Trophoblast cell (in vitro differentiated cells and primary cell): ENCODE measurements at regions not wholly inside any gene's neighbourhood (a gene's known extent, or its start where the extent isn't known, plus 50 kb on each side); places are given as distances from the start of the nearest gene placed in this dataset.

Experiments
- DNase-seq, 2 donors: peaks; one replicate each; pipeline ENCODE4 v3.0.0-alpha.2; 2016
- H2AFZ ChIP-seq: 2 replicates; pipeline ENCODE4 v1.6.1; 2013; ENCODE audit warnings: low read length, moderate library complexity, mild to moderate bottlenecking; ENCODE audit not compliant: insufficient read depth, poor library complexity
- H2AK5ac ChIP-seq: 2 replicates; pipeline ENCODE4 v1.6.1; 2013; ENCODE audit warnings: mild to moderate bottlenecking, low read length
- H2BK120ac ChIP-seq: 2 replicates; pipeline ENCODE4 v1.6.1; 2013; ENCODE audit warnings: low read length, mild to moderate bottlenecking, moderate library complexity; ENCODE audit not compliant: insufficient read depth, poor library complexity
- H2BK12ac ChIP-seq: 2 replicates; pipeline ENCODE4 v1.6.1; 2013; ENCODE audit warnings: mild to moderate bottlenecking, low read length, moderate library complexity
- H2BK5ac ChIP-seq: 2 replicates; pipeline ENCODE4 v1.6.1; 2013; ENCODE audit warnings: low read length, low read depth, moderate library complexity, mild to moderate bottlenecking; ENCODE audit not compliant: poor library complexity
- H3K14ac ChIP-seq: 2 replicates; pipeline ENCODE4 v1.6.1; 2013; ENCODE audit warnings: mild to moderate bottlenecking, low read length
- H3K18ac ChIP-seq: 2 replicates; pipeline ENCODE4 v1.6.1; 2013; ENCODE audit warnings: mild to moderate bottlenecking, low read length
- H3K23ac ChIP-seq: 2 replicates; pipeline ENCODE4 v1.6.1; 2013; ENCODE audit warnings: low read length
- H3K27ac ChIP-seq: 2 replicates; pipeline ENCODE4 v1.5.1; 2013; ENCODE audit warnings: low read depth, mild to moderate bottlenecking, inconsistent platforms, low read length, moderate library complexity
- H3K27me3 ChIP-seq: 2 replicates; pipeline ENCODE4 v1.6.1; 2013; ENCODE audit warnings: inconsistent platforms, mild to moderate bottlenecking, low read length, moderate library complexity; ENCODE audit not compliant: insufficient read depth
- H3K36me3 ChIP-seq, 2 experiments: 1 replicate in 1 of 2; 2 replicates in 1 of 2; pipeline ENCODE4 v1.6.1; 2013; ENCODE audit warnings: low read length in 2 of 2, mild to moderate bottlenecking in 2 of 2, moderate library complexity in 1 of 2; ENCODE audit not compliant: insufficient read depth in 2 of 2, control insufficient read depth in 1 of 2
- H3K4ac ChIP-seq: 2 replicates; pipeline ENCODE4 v1.6.1; 2013; ENCODE audit warnings: low read depth, mild to moderate bottlenecking, low read length, moderate library complexity
- H3K4me1 ChIP-seq, 2 experiments: 1 replicate in 1 of 2; 2 replicates in 1 of 2; pipeline ENCODE4 v1.6.1; 2013; ENCODE audit warnings: low read length in 2 of 2, mild to moderate bottlenecking in 2 of 2, moderate library complexity in 1 of 2; ENCODE audit not compliant: insufficient read depth in 2 of 2, control insufficient read depth in 1 of 2
- H3K4me2 ChIP-seq: 2 replicates; pipeline ENCODE4 v1.6.1; 2013; ENCODE audit warnings: inconsistent platforms, mild to moderate bottlenecking, low read length, moderate library complexity
- H3K4me3 ChIP-seq: 2 replicates; pipeline ENCODE4 v1.5.1; 2013; ENCODE audit warnings: mild to moderate bottlenecking, low read depth, low read length, inconsistent platforms
- H3K79me1 ChIP-seq: one replicate; pipeline ENCODE4 v1.6.1; 2013; ENCODE audit warnings: low read length
- H3K79me2 ChIP-seq: 2 replicates; pipeline ENCODE4 v1.6.1; 2013; ENCODE audit warnings: low read length, mild to moderate bottlenecking; ENCODE audit not compliant: control insufficient read depth, insufficient read depth, poor library complexity
- H3K9ac ChIP-seq: 2 replicates; pipeline ENCODE4 v1.6.1; 2013; ENCODE audit warnings: mild to moderate bottlenecking, low read length
- H3K9me3 ChIP-seq: 2 replicates; pipeline ENCODE4 v1.6.1; 2013; ENCODE audit warnings: low read depth, mild to moderate bottlenecking, control low read depth, inconsistent platforms, low read length; ENCODE audit not compliant: insufficient read depth
- H4K12ac ChIP-seq: 2 replicates; pipeline ENCODE4 v1.6.1; 2013; ENCODE audit warnings: low read depth, mild to moderate bottlenecking, low read length, moderate library complexity
- H4K8ac ChIP-seq: 2 replicates; pipeline ENCODE4 v1.6.1; 2013; ENCODE audit warnings: low read depth, mild to moderate bottlenecking, low read length, moderate library complexity
- H4K91ac ChIP-seq: one replicate; pipeline ENCODE4 v1.6.1; 2013; ENCODE audit warnings: low read depth, mild to moderate bottlenecking, low read length, moderate library complexity
- whole genome bisulfite sequencing: extraction: QIAGEN DNeasy Blood & Tissue Kit; methylation state at CpG from one replicate; pipeline ENCODE4 v1.1.7; 2013; ENCODE audit warnings: missing lambda C conversion rate; ENCODE audit not compliant: insufficient read length, insufficient coverage; ENCODE audit errors: extremely low coverage; 5-methylcytosine and 5-hydroxymethylcytosine counted together

GRCh38 chr10:131010965-131011575, 300.5 kb downstream of the TCERG1L start:
- no peak overlapping the region for H3K27ac ChIP-seq
- H3K79me2 ChIP-seq = no peaks in the 10 kb centered on the region
- H2BK120ac ChIP-seq = no peak overlapping the region
- H3K23ac ChIP-seq = no peak overlapping the region
- no peak overlapping the region for H3K9ac ChIP-seq
- no peak overlapping the region for H3K18ac ChIP-seq
- no peaks in the 10 kb centered on the region for H3K36me3 ChIP-seq
- no peak overlapping the region for H3K14ac ChIP-seq
- no peak overlapping the region for H4K8ac ChIP-seq
- H3K4me3 ChIP-seq = no peak overlapping the region
- no peak overlapping the region for H3K4me2 ChIP-seq
- no peak overlapping the region for H3K4ac ChIP-seq
- no peak for DNase-seq
- H3K9me3 ChIP-seq = no peaks in the 10 kb centered on the region
- H4K12ac ChIP-seq = no peak overlapping the region
- no peaks in the 10 kb centered on the region for H3K27me3 ChIP-seq
- H2BK12ac ChIP-seq = no peak overlapping the region
- H3K79me1 ChIP-seq = no peaks in the 10 kb centered on the region
- no peak overlapping the region for H4K91ac ChIP-seq
- no peak overlapping the region for H2AFZ ChIP-seq
- no CpG with 5 or more reads among the region's 11 CpGs for WGBS
- H2AK5ac ChIP-seq = no peak overlapping the region
- no peaks in the 10 kb centered on the region for H3K4me1 ChIP-seq
- no peak overlapping the region for H2BK5ac ChIP-seq

- no peak overlapping the region for H3K27ac ChIP-seq
- H3K4ac ChIP-seq = no peak overlapping the region
- H3K27me3 ChIP-seq = no peaks in the 10 kb centered on the region
- H2BK12ac ChIP-seq = no peak overlapping the region
- no peaks in the 10 kb centered on the region for H3K79me2 ChIP-seq
- H3K9ac ChIP-seq = no peak overlapping the region
- no CpG with 5 or more reads among the region's 10 CpGs for WGBS
- no peak overlapping the region for H3K4me3 ChIP-seq
- no peak overlapping the region for H3K4me2 ChIP-seq
- no peaks in the 10 kb centered on the region for H3K79me1 ChIP-seq
- no peaks in the 10 kb centered on the region for H3K36me3 ChIP-seq
- H2AFZ ChIP-seq = no peak overlapping the region
- no peak overlapping the region for H4K12ac ChIP-seq
- H3K14ac ChIP-seq = no peak overlapping the region
- H4K91ac ChIP-seq = no peak overlapping the region
- H3K4me1 ChIP-seq = no peaks in the 10 kb centered on the region
- H3K18ac ChIP-seq = no peak overlapping the region
- no peak overlapping the region for H2BK5ac ChIP-seq
- DNase-seq = no peak
- H2AK5ac ChIP-seq = no peak overlapping the region
- no peak overlapping the region for H3K23ac ChIP-seq
- no peaks in the 10 kb centered on the region for H3K9me3 ChIP-seq
- H4K8ac ChIP-seq = no peak overlapping the region
- H2BK120ac ChIP-seq = no peak overlapping the region
These were observed 299.4 kb downstream of the TCERG1L start for GRCh38 chr10:131011936-131012640.

- Histone ChIP-seq H4K12ac (no peak overlapping the region), H3K4me3 (no peak overlapping the region), H3K4me2 (no peak overlapping the region), H3K23ac (no peak overlapping the region), H2AFZ (no peak overlapping the region), H3K9ac (no peak overlapping the region), H3K79me1 (no peaks in the 10 kb centered on the region), H2BK120ac (no peak overlapping the region), H3K79me2 (no peaks in the 10 kb centered on the region), H3K27me3 (no peaks in the 10 kb centered on the region), H2BK12ac (no peak overlapping the region), H3K27ac (no peak overlapping the region), H3K14ac (no peak overlapping the region), H4K91ac (no peak overlapping the region), H3K36me3 (no peaks in the 10 kb centered on the region), H3K18ac (no peak overlapping the region), H3K4me1 (peaks cover 0 to 3% of the 10 kb centered on the region in 2 experiments), H2AK5ac (no peak overlapping the region), H3K4ac (no peak overlapping the region), H3K9me3 (no peaks in the 10 kb centered on the region), H2BK5ac (no peak overlapping the region), H4K8ac (no peak overlapping the region)
- no peak for DNase-seq
- WGBS = no CpG with 5 or more reads among the region's 5 CpGs
These were observed 298.9 kb downstream of the TCERG1L start for GRCh38 chr10:131012641-131012985.

- no peak overlapping the region for H2BK12ac ChIP-seq
- no peak overlapping the region for H4K91ac ChIP-seq
- peak in 1 of 2 donors; percentile 21 for DNase-seq
- H3K4me3 ChIP-seq = no peak overlapping the region
- no peak overlapping the region for H3K18ac ChIP-seq
- no peak overlapping the region for H2BK5ac ChIP-seq
- H3K36me3 ChIP-seq = no peaks in the 10 kb centered on the region
- H3K4me2 ChIP-seq = no peak overlapping the region
- H4K12ac ChIP-seq = no peak overlapping the region
- no peak overlapping the region for H3K9ac ChIP-seq
- H3K4ac ChIP-seq = no peak overlapping the region
- H3K27ac ChIP-seq = no peak overlapping the region
- no CpG with 5 or more reads among the region's 17 CpGs for WGBS
- H2AFZ ChIP-seq = no peak overlapping the region
- H3K14ac ChIP-seq = no peak overlapping the region
- no peak overlapping the region for H2BK120ac ChIP-seq
- H3K27me3 ChIP-seq = no peaks in the 10 kb centered on the region
- no peaks in the 10 kb centered on the region for H3K9me3 ChIP-seq
- H3K79me2 ChIP-seq = no peaks in the 10 kb centered on the region
- no peak overlapping the region for H4K8ac ChIP-seq
- H3K79me1 ChIP-seq = no peaks in the 10 kb centered on the region
- no peak overlapping the region for H2AK5ac ChIP-seq
- no peak overlapping the region for H3K23ac ChIP-seq
- H3K4me1 ChIP-seq = peaks cover 3 to 8% of the 10 kb centered on the region in 2 experiments
These were observed 298.1 kb downstream of the TCERG1L start for GRCh38 chr10:131013281-131013912.
